HPDE6-E6E7 (cell line): ENCODE measurements at regions not wholly inside any gene's neighbourhood (a gene's known extent, or its start where the extent isn't known, plus 50 kb on each side); places are given as distances from the start of the nearest gene placed in this dataset.
"Not testable (repeated sequence)": the region's sequence is repeated elsewhere in the genome, so short reads cannot be mapped to it uniquely, and the experiment has no call there.

Experiments
- DNase-seq: peaks from one replicate; pipeline ENCODE4 v3.0.0; 2011; ENCODE audit warnings: missing footprints; ENCODE audit errors: extremely low spot score

DNA sequence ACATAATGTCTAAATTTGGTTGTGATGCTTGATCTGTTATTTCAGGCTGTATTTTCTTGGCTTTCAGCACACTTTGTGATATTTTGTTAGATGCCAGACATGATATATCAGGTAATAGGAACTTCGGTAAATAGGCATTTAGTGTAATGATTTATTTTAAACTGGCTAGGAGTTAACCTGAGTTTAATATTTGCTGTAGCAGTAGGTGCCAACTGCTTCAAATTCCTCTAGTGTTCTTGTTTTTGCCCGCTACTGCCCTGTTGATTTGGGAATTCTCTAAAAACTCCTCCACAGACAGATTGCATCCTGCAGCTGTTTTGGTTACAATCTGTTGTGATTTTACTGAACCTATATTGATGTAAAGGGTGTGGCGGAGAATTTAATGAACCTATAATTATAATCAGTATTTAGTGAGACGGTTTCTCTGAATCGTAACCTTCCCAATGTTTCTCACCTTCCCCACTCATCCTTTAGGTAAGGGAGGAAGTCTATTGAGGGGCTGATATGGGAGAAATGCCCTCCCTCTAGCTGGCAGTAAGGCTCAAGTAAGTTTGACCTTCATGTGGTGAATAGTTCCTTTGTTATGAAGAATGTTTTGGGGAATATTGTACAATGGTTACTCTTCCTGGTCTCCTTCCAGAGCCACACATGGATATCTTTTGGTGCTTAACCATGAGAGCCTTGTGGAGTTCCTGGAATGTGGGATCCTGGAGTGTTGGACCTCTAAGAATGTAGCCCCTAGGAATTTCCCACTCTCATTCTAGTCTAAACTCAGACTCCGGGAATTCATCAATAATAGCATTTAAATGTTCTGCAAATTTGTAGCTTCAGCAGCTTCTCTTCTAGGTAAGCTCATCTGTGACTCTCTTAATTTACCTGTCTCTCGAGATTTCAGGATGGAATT lies 634.1 kb downstream of the FSCB start:
- no peak for DNase-seq

DNA sequence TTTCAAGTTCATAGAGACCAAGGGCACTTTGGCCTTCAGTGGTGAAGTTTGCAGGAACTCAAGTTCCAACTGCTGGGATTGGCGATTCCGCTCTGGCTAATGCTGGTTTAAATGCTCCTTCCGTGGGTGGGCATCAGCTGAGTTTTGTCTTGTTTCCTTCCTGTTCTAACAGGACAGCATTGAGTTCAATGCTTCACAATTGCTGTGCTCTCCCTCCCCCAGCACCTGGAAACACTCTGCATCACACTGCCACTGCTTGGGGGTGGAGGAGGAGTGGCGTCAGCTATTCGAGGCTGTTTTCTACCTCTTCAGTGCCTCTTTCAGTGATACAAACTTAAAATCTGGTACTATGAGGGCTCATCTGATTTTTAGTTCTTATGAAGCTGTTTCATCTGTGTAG lies 634.9 kb downstream of the FSCB start:
- DNase-seq: no peak

DNA sequence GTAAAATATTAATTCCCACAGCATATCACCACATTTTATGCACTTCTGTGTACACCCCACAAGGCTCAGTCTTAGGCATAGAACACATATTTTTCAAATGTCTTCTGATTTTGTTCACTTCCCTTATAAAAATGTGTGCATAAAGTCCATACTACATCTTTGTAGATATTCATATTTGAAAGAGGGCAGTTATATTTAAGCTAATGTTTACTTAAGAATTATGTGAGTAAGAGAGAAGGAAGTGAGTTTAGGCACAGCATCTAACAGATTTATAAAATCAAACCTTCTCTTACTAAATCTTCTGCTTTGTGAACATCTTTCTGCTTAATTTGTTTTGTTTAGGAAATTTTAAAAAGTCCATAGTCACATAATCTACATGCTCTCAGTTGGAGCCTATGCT lies 648.1 kb downstream of the FSCB start:
- DNase-seq: no peak

DNA sequence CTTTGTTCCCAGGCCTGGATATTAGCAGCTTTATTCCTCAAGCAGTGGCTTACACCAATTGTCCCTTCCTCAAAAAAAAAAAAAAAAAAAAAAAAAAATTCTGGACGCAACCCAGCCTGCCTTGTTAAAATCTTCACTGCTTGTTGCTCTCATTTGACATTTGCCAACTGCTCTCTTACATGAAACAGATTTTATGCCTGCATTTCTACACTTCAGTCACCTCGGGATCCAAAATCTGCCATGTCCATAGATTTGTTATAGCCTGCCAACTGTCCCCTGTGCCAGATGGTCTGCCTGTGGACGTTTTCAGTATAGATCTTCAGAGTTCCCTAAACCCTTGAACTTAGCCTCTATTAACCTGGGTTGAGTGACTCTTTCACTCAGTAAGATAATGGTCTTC lies 651.5 kb downstream of the FSCB start:
- no peak for DNase-seq

DNA sequence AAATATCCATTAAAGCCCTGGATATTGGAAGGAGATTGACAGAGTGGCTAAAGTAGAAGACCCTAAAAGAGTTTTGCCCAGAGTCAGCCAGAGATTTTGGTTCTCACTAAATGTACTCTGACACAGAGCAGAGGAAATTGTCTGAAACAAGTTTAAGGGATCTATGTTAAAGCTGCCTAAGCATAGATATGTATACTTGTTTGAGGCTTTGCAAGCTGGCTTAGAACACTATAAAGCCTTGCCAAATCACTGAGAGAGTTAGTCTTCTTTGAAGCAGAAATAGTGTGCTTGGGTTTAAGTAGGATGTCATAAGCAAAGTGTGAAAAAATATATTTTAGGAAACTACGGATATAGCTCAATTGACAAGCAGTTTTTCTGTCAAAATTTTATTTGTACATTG lies 653.5 kb downstream of the FSCB start:
- no peak for DNase-seq

DNA sequence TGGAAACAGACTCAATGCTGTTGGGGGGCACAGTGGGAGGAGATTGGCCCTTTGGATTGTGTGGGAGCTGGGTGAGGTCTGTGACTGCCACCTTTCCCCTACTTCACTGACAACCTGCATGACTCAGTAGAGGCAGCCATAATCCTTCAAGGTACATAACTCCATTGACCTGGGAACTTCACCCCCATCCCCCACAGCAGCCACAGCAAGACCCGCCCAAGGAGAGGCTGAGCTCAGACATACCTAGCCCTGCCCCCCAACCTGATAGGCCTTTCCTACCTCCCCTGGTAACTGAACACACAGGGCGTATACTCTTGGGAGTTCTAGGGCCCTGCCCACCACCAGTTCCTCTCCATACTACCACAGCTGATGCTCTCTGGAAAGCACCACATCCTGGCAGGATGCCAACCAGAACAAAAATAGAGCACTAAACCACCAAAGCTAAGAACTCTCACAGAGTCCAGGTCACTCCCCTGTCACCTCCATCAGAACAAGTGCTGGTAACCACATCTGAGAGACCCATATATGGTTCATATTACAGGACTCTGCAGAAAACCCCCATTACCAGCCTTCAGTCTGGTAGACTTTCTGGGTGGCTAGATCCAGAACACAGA lies 703.9 kb downstream of the FSCB start:
- no peak for DNase-seq

DNA sequence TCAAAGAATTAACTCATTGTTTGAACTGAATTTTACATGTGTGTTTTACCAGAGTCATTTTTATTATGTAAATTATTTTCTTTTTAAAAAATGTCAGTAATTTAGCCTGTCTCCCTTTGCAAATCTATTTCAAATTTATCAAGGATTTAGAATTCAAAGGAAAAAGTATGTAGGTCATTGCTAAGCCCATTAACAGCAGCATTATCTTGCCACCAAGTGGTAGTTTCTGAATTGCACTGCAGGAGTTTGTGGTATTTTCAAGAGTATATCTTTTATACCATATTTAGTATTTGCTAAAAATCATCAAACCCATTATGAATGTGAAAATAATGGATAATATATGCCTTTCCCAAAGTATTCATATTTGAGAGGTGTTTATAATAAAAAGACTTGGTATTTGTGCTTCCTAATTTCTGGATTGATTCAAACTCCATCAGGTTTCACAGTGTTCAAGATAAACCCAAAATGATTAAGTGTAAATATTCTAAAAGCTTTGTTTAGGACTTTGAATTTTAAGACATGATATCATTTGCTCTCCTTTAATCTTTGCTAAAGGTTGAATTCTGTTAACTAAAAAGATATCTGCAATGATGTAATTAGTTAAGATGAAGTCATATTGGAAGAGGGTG lies 711.4 kb downstream of the FSCB start:
- DNase-seq: no peak

DNA sequence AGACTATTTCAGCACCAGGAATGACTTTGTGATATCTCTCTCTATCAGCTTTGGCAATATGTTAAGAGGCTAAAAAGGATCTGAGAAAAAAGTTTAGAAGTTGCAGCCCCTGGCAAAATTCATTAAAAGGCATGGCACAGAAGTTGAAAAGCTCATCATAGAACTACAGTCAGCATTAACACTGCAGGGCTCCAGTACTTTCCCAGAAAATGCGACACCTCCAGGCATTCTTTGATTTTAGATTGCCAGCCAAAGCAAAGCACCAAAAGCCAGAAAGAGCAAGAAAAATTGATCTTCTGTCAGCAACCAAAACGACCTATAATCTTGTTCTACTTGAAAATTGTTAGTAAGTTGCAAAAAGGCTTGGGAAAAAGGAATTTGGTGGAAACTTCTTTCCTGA lies 713.5 kb downstream of the FSCB start:
- DNase-seq: no peak

DNA sequence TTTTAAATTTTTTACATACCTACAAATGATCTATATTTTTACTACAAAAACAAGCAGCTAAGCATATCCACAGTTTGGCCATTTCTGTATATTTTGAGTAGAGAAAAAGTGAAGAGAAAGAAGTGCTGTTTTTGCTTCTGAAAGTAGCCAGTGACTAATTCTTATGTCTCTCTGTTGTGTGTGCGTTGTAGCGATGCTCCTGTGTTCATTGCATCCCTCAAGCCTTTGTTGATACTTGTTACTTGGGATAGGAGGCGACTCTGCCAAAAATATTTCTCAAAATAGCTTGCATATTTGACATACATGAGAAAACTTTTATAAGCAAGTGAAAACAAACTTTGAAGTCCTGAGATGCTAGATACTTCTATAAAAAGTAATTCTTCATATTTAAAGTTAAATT lies 714.1 kb downstream of the FSCB start:
- no peak for DNase-seq

DNA sequence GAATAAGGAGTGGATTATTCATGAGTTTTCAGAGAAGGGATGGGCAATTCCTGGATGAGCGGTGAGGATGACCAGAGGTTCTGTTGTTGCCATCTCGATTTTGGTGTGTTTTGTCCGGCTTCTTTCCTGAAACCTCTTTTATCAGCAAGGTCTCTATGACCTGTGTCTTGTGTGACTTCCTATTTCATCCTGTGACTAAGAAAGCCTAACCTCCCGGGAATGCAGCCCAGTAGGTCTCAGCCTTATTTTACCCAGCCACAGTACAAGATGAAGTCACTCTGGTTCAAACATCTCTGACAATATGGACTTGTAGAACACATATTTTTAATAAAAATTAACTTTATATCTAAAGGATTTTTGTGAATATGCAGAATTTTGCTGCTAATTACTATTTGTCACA lies 716.4 kb downstream of the FSCB start:
- DNase-seq: no peak

DNA sequence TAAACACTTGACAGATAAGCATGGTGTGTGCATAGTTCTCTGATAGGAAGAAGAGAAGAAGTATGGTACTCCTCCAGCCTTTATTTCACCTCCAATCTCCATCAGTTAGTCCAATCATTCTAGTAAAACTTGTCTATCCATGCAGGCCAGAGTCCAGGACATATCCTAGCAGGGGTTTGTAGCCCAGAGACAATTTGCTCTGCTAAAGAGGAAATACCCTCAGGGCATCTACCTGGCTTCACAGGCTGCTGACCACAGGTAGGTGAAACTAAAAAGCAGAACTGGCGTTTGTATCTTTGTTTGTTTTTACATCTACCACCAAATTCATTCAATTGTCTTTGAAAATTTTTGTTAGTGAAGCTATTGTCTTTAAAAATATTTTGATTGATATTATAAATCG lies 717.6 kb downstream of the FSCB start:
- no peak for DNase-seq

DNA sequence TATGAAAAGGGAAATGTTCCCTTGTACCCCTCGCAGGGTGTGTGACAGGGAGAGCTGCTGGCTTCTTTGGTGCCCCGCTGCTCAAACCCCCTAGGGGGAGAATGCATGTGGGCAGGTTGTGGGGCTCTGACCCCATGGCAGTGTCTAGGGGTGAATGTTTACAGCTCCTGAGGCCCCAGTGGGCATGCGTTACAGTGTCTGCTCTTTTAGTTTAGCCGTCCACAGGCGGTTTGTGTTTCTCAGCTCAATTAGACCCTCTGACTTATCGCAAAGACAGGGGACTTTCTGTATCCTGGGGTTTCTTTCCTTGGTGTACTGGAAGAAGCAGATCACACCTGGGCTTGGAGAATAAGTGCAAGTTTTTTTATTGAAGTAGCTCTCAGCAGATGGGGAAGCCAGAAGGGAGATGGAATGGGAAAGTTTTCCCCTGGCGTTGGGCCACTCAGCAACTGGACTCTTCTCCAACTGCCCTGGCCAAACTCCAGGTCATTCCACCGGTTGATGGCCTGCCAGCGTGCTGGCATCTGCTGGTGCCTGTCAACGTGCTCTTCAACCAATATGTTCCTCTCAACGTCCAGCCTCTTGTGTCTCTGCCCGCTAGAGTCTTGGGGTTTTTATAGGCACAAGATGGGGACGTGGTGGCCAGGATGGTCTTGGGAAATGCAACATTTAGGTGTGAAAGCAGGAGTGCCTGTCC lies 720.9 kb downstream of the FSCB start:
- DNase-seq: no peak

DNA sequence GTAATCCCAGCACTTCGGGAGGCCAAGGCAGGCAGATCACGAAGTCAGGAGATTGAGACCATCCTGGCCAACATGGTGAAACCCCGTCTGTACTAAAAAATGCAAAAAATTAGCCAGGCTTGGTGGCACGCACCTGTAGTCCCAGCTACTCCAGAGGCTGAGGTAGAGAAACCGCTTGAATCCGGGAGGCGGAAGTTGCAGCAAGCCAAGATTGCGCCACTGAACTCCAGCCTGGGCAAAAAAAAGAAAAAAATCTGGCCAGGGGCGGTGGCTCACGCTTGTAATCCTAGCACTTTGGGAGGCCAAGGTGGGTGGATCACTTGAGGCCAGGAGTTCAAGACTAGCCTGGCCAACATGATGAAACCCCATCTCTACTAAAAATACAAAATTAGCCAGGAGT lies 722.7 kb downstream of the FSCB start:
- DNase-seq: not testable (repeated sequence)

DNA sequence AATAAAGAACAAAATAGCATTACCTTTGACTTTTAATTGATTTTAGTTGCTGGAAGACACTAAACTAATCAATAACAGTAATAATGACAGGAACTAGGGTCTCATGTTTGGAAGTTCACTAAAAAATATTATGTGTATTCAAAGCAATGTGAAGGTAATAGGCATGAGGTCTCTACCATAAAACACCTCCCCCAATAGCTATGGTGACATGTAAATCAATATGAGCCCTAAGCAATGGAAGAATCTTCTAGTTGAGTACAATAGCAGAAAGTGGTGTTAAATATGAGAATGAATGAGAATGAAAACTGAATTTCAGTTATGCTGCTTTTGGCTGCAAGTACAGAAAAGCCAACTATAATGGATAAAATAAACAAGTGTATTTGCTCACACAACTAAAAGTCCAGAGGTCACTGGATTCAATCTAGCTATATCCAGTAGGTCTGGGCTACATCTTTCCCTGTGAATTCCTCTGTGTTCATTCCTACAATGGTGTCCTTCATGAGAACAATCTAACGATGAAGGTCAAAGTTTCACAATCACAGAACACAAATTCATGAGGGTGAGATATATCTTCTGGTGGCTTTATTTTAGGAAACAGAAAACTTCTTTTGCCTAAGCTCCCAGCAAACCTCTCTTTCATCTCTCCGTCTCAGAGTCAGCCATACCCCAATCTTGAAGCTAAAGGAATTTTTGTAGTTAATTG lies 728.0 kb downstream of the FSCB start:
- DNase-seq: no peak

DNA sequence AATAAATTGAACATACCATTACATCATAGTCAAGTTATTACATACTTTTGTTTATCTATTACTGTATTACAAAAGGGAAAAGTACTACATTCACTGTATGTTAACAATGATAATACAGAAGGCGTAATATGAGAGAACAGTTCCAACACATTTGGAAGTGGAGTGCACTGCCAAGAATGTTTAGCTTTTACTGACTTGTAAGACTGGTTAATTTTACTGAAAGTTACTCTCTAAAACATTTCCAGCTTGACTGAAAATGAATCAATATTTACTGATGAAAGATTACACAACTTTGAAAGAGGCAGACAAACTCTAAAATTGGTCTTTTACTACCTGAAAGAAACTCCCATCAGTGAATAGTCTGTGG lies 728.5 kb downstream of the FSCB start:
- DNase-seq: no peak

DNA sequence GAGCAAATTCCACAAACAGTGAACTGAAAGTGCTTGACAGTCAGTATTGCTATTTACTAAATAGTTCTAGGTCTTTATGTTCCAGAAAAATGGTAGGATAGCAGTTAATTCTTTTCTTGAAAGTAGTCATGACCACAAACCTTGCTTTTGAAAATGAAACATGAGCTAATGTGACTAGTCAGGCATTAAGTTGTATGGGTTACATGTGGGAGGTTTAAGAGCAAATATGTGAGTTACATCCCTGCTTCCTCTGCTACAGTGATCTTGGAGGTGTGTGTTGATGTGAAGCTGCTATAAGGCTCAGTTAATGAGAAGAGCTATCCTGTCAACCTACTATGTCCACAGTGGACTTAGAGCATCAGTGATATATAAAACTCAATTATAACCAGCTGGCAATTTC lies 741.6 kb downstream of the FSCB start:
- no peak for DNase-seq

DNA sequence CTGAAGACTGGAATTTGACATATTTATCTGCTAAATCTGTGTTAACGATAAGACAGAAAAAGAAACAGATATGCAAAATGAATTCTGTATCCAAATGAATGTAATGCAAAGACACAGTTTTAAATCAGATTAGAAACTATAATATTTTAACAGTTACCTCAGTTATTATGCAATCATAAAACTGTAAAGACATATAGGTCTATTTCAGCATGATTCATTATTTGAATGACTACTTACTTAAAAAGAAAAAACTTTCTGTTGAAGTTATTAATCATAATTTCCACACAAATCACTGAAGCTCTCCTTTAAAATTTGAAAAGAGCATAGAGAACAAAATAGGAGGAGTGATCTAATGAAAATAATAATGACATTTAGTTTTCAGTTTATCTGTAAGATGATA lies 742.6 kb downstream of the FSCB start:
- no peak for DNase-seq

DNA sequence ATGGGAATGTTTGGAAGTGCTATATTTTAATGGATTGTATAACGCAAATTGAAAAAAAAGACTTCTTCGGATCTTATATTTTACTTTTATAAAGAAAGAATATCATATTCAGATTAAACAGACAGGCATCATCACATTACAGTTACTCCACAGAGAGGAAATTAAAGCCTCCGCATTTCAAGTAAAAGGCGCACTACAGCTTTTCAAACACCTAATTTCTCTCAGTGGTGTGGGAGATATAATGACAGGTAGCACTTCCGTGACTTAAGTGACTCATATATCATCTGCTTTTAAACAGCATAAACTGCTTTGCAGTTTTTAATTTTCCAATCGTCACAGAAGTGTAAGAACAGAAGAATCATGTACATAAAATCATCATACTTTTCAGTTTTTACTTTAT lies 751.4 kb downstream of the FSCB start:
- no peak for DNase-seq

DNA sequence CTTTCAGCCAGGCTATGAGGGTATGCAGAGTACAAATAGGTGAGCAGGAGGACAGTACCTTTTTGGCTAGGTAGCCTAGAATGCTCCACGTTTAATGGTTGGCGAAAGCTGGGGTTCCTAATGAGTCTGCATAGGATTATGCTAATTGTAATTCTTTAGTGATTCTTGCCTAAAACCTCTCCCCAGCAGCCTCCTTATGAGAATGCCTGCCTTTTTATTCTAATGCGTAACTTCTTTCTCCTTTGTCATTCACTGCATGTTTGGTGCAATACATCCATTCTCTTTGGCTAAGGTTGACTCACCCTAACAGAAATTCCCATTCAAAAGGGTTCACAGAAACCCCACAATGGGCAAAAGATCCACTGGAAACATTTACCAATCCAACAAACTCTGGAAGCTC lies 752.2 kb downstream of the FSCB start:
- DNase-seq: no peak

DNA sequence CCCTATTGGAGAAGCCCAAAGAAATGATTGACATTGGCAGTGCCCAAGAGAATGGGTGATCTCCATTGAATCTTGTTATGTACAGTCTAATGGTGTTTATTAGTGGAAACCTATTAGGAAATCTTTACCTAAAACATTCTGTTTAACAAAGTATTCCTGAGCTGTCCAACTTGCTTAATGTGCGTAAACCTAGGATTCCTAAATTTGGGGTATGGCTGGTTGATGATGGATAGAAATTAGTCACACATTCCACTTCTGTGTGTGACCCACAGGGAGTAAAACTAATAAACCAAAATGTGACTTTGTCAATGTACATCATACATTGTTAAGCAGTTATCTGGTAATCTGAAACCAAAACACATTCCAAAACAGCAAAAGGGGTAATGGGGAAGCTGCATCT lies 761.3 kb downstream of the FSCB start:
- DNase-seq: no peak

DNA sequence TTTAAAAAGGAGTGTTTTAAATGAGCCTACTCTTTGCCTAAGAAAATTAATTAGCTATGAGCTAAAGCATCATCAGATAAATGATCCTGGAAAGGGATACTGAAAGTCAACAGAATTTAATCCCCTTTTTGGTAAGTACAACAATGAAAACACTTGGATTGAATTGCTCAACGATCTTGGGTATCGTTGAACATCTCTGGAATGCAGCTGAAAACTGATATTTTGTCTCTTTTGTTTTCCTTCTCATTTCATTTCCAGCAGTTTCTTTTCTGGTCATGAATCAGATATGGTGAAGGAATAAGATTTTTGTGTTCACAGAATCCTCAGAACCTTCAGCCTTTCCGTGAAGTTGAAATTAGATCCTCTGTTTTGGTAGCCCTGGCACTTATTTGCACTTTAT lies 771.2 kb downstream of the FSCB start:
- no peak for DNase-seq

DNA sequence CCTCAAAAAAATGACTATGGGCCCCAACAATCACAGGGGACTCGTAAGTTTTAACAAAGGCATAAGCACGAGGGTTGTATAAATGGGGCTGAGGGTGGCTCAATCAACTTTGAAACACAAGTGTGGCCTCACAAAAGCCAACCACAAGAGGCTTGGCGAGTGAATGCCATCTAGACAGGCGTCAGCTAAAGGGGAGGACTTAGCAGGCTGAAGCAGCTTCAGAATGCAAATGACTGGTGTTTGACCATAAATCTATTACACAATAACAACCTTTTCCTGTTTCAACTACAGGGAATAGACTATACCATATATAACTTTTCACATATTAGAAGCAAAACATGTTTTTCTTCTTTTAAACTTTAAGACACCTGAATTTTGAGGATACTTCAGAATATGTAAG lies 777.9 kb downstream of the FSCB start:
- DNase-seq: no peak
